ENCODE measurements at regions not wholly inside any gene's neighbourhood (a gene's known extent, or its start where the extent isn't known, plus 50 kb on each side); places are given as distances from the start of the nearest gene placed in this dataset.

DNA sequence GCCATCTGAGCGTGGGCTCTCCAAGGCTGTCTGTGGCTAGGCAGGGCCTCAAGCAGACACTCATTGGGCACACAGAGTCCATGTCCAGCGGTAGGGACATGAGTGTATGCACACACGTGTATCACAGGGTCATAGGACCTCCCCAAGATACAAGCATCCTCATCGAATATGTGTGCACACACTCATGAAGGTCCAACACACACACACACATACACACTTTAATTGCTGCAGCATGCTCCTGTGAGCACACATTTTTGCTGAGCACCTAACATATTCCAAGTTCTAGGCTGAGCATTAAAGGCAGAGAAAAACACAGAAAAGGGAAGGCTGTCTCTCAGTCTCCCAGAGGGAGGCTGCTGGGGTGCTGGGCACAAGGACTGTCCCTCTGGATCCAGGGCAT is 59.3 kb upstream of the TBX3 start:
- TF ChIP-seq GATA2 (IDR thresholded peaks at IDR 0.05; ENCODE audit: low read depth, low read length) = no peak
- no peak for TF ChIP-seq GATA3 (IDR thresholded peaks at IDR 0.05; ENCODE audit: low read depth, low read length)

- no peak for TF ChIP-seq GATA2 (IDR thresholded peaks at IDR 0.05; ENCODE audit: low read depth, low read length)
- no peak for TF ChIP-seq GATA3 (IDR thresholded peaks at IDR 0.05; ENCODE audit: low read depth, low read length)
Measured at GRCh38 chr12:114742363-114742762, 58.4 kb upstream of the TBX3 start.

GRCh38 chr12:114741940-114742339 is 58.0 kb upstream of the TBX3 start:
- no peak for TF ChIP-seq GATA2 (IDR thresholded peaks at IDR 0.05; ENCODE audit: low read depth, low read length)

- TF ChIP-seq GATA3 (IDR thresholded peaks at IDR 0.05; ENCODE audit: low read depth, low read length) (no peak), GATA2 (IDR thresholded peaks at IDR 0.05; ENCODE audit: low read depth, low read length) (no peak)
Measured at GRCh38 chr12:114740448-114740847, 56.5 kb upstream of the TBX3 start.

DNA sequence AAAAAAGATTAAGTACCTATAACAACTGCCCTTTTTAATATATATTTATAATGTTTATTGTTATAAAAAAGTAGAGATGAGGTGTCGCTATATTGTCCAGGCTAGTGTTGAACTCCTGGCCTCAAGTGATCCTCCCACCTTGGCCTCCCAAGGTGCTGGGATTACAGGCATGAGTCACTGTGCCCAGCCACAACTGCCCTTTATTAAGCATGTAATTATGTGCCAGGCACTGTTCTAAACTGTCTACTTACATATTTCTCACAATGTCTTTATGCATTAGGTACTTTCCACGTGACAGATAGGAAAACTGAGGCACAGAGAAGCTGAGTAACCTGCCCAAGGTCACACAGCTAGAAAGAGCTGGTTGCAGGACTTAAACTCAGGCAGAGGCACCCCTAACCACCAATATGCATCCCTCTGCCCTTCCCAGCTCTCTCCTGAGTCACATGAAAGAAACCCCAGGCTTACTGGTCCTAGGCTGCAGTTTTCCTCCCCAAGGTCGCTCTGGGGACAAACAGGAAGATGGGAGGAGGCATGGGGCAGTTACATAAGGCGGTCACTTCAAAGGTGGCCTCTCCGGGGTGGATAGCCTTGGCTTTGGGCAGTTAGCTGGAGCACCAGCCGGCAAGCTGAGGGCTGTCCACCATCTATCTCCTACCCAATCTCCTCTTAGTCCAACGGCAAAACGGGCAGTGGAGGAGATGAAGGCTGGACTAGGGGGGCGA is 54.6 kb upstream of the TBX3 start:
- no peak for TF ChIP-seq GATA3 (IDR thresholded peaks at IDR 0.05; ENCODE audit: low read depth, low read length)
- TF ChIP-seq GATA2 (IDR thresholded peaks at IDR 0.05; ENCODE audit: low read depth, low read length) = no peak

GRCh38 chr12:114735680-114736374 is 51.9 kb upstream of the TBX3 start:
- TF ChIP-seq GATA2 (IDR thresholded peaks at IDR 0.05; ENCODE audit: low read depth, low read length) = no peak
- no peak for TF ChIP-seq GATA3 (IDR thresholded peaks at IDR 0.05; ENCODE audit: low read depth, low read length)

DNA sequence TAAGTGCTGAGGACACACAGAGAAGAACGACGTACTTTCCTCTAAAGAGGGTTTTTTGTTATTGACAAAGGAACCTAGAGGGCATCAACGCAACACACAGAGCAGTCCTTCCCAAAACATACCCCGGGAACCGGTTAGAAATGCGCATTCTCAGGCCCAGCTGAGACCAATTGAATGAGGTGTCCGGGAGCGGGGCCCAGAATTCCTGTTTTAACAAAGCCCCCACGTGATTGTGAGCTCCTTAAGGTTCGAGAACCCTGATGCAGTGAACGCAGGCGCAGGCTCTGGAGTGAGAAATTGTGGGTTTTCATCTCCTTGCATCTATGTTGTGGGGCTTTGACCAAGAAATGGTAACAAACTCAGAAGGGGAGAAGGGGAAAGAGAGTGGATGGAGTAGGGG is 51.0 kb upstream of the TBX3 start:
- no peak for TF ChIP-seq GATA2 (IDR thresholded peaks at IDR 0.05; ENCODE audit: low read depth, low read length)
- no peak for TF ChIP-seq GATA3 (IDR thresholded peaks at IDR 0.05; ENCODE audit: low read depth, low read length)

- TF ChIP-seq GATA3 (IDR thresholded peaks at IDR 0.05; ENCODE audit: low read depth, low read length) = no peak
- no peak for TF ChIP-seq GATA2 (IDR thresholded peaks at IDR 0.05; ENCODE audit: low read depth, low read length)
Measured at GRCh38 chr12:114733919-114734318, 49.9 kb upstream of the TBX3 start.
